Right lobe of liver (tissue), 4 donors: ENCODE measurements at regions not wholly inside any gene's neighbourhood (a gene's known extent, or its start where the extent isn't known, plus 50 kb on each side); places are given as distances from the start of the nearest gene placed in this dataset.

Source experiments
- CTCF ChIP-seq, 4 donors: fragments of 200-600 bp in 3 of 4; fragments of 450-650 bp in 1 of 4; IDR thresholded peaks; one replicate each; pipeline versions ENCODE4 v1.5.1 to v1.8.0; 2016 to 2022; ENCODE audit warnings: antibody characterized with exemption in 4 of 4, mild to moderate bottlenecking in 2 of 4
- POLR2A ChIP-seq: fragments of 450-650 bp; IDR thresholded peaks from one replicate; pipeline ENCODE4 v1.6.1; 2017; ENCODE audit warnings: antibody characterized with exemption, mild to moderate bottlenecking
- donor health status: DM: no; HTN: no; CAD: no.
- donor health status: DM: no; HTN: no; CAD: no.
- donor health status: DM: no; HTN: yes; CAD: no.

GRCh38 chrX:19195243-19195610 lies 73.0 kb upstream of the ADGRG2 start:
- TF ChIP-seq CTCF (IDR thresholded peaks at IDR 0.05) (no peak), POLR2A (no peak)
